ENCODE measurements at regions not wholly inside any gene's neighbourhood (a gene's known extent, or its start where the extent isn't known, plus 50 kb on each side); places are given as distances from the start of the nearest gene placed in this dataset.

- TF ChIP-seq CTCF (IDR thresholded peaks at IDR 0.05) = no peak
- no peaks in the 10 kb centered on the region for H3K36me3 ChIP-seq
- H3K4me1 ChIP-seq = no peaks in the 10 kb centered on the region
- H3K27me3 ChIP-seq = no peaks in the 10 kb centered on the region
- H3K4me3 ChIP-seq = no peak overlapping the region
- H3K27ac ChIP-seq = no peak overlapping the region
- no peak for DNase-seq (ENCODE audit: low spot score)
- H3K9me3 ChIP-seq = no peaks in the 10 kb centered on the region
Measured at GRCh38 chr11:92682952-92683351, 286.5 kb upstream of the MTNR1B start.

- no peak overlapping the region for H3K27ac ChIP-seq
- no peaks in the 10 kb centered on the region for H3K4me1 ChIP-seq
- no peak for TF ChIP-seq CTCF (IDR thresholded peaks at IDR 0.05)
- no peaks in the 10 kb centered on the region for H3K9me3 ChIP-seq
- no peak for DNase-seq (ENCODE audit: low spot score)
- H3K27me3 ChIP-seq = no peaks in the 10 kb centered on the region
- no peaks in the 10 kb centered on the region for H3K36me3 ChIP-seq
- no peak overlapping the region for H3K4me3 ChIP-seq
Measured at GRCh38 chr11:92685049-92685448, 284.4 kb upstream of the MTNR1B start.

GRCh38 chr11:92687724-92688123, 281.7 kb upstream of the MTNR1B start:
- Histone ChIP-seq H3K4me3 (no peak overlapping the region), H3K4me1 (no peaks in the 10 kb centered on the region), H3K27ac (no peak overlapping the region), H3K9me3 (no peaks in the 10 kb centered on the region), H3K36me3 (no peaks in the 10 kb centered on the region), H3K27me3 (no peaks in the 10 kb centered on the region)
- DNase-seq (ENCODE audit: low spot score) = no peak
- no peak for TF ChIP-seq CTCF (IDR thresholded peaks at IDR 0.05)

GRCh38 chr11:92688416-92688815, 281.0 kb upstream of the MTNR1B start:
- H3K9me3 ChIP-seq = no peaks in the 10 kb centered on the region
- DNase-seq (ENCODE audit: low spot score) = no peak
- H3K4me3 ChIP-seq = no peak overlapping the region
- no peak overlapping the region for H3K27ac ChIP-seq
- H3K27me3 ChIP-seq = no peaks in the 10 kb centered on the region
- no peak for TF ChIP-seq CTCF (IDR thresholded peaks at IDR 0.05)
- H3K4me1 ChIP-seq = no peaks in the 10 kb centered on the region
- H3K36me3 ChIP-seq = no peaks in the 10 kb centered on the region

GRCh38 chr11:92692826-92693546, 276.5 kb upstream of the MTNR1B start:
- Histone ChIP-seq H3K9me3 (no peaks in the 10 kb centered on the region), H3K4me1 (no peaks in the 10 kb centered on the region), H3K27ac (no peak overlapping the region), H3K4me3 (no peak overlapping the region), H3K36me3 (no peaks in the 10 kb centered on the region), H3K27me3 (no peaks in the 10 kb centered on the region)
- DNase-seq (ENCODE audit: low spot score) = no peak
- no peak for TF ChIP-seq CTCF (IDR thresholded peaks at IDR 0.05)

- no peaks in the 10 kb centered on the region for H3K4me1 ChIP-seq
- no peaks in the 10 kb centered on the region for H3K9me3 ChIP-seq
- H3K27me3 ChIP-seq = no peaks in the 10 kb centered on the region
- no peak for DNase-seq (ENCODE audit: low spot score)
- no peak for TF ChIP-seq CTCF (IDR thresholded peaks at IDR 0.05)
- no peak overlapping the region for H3K4me3 ChIP-seq
- H3K27ac ChIP-seq = no peak overlapping the region
- no peaks in the 10 kb centered on the region for H3K36me3 ChIP-seq
Measured at GRCh38 chr11:92696076-92696475, 273.4 kb upstream of the MTNR1B start.

All from right atrium auricular region (tissue), 2 donors.